ENCODE measurements at regions not wholly inside any gene's neighbourhood (a gene's known extent, or its start where the extent isn't known, plus 50 kb on each side); places are given as distances from the start of the nearest gene placed in this dataset.

- Mint-ChIP-seq H3K4me3 (no peak overlapping the region), H3K36me3 (no peaks in the 10 kb centered on the region), H3K9me3 (peaks cover 4 to 9% of the 10 kb centered on the region in 2 donors), H3K27me3 (ENCODE audit: low read depth in 2 of 2) (no peaks in the 10 kb centered on the region), H3K4me1 (no peaks in the 10 kb centered on the region), H3K27ac (no peak overlapping the region)
- Histone ChIP-seq H3K27me3 (ENCODE audit: control insufficient read depth, insufficient read depth, low read length) (no peaks in the 10 kb centered on the region), H3K9me3 (ENCODE audit: control insufficient read depth, insufficient read depth, low read length) (peaks cover 14% of the 10 kb centered on the region), H3K4me1 (ENCODE audit: control insufficient read depth, insufficient read depth, low read length) (no peaks in the 10 kb centered on the region), H3K27ac (ENCODE audit: low read length) (no peak overlapping the region), H3K36me3 (ENCODE audit: control insufficient read depth, insufficient read depth, low read length) (no peaks in the 10 kb centered on the region), H3K4me3 (ENCODE audit: low read length) (no peak overlapping the region)
- WGBS (ENCODE audit: insufficient coverage): 80% methylated on average over 6 of the region's 7 CpGs
- DNase-seq (no peak), ATAC-seq (no peak)
- intact Hi-C loops (cut with micrococcal nuclease): no loop called here
- no peak for TF ChIP-seq CTCF (IDR thresholded peaks at IDR 0.05)
These were observed 421.3 kb upstream of the FZD8 start for GRCh38 chr10:36063396-36063795.

- H3K9me3 Mint-ChIP-seq: peaks cover 0 to 7% of the 10 kb centered on the region in 2 donors
- no peaks in the 10 kb centered on the region for H3K27me3 Mint-ChIP-seq (ENCODE audit: low read depth in 2 of 2)
- WGBS (ENCODE audit: insufficient coverage): 78% methylated on average over 4 of the region's 4 CpGs
These were observed 415.6 kb upstream of the FZD8 start for GRCh38 chr10:36057731-36058130.

GRCh38 chr10:36057180-36057579 lies 415.1 kb upstream of the FZD8 start:
- H3K27ac Mint-ChIP-seq: no peak overlapping the region
- H3K27me3 ChIP-seq (ENCODE audit: control insufficient read depth, insufficient read depth, low read length): no peaks in the 10 kb centered on the region
- no peaks in the 10 kb centered on the region for H3K36me3 Mint-ChIP-seq
- DNase-seq (no peak), ATAC-seq (no peak)
- H3K4me1 ChIP-seq (ENCODE audit: control insufficient read depth, insufficient read depth, low read length): no peaks in the 10 kb centered on the region
- no peaks in the 10 kb centered on the region for H3K9me3 ChIP-seq (ENCODE audit: control insufficient read depth, insufficient read depth, low read length)
- no peaks in the 10 kb centered on the region for H3K36me3 ChIP-seq (ENCODE audit: control insufficient read depth, insufficient read depth, low read length)
- peaks cover 0 to 7% of the 10 kb centered on the region in 2 donors for H3K9me3 Mint-ChIP-seq
- no peak overlapping the region for H3K27ac ChIP-seq (ENCODE audit: low read length)
- 80% methylated on average over 4 of the region's 4 CpGs for WGBS (ENCODE audit: insufficient coverage)
- H3K4me1 Mint-ChIP-seq: no peaks in the 10 kb centered on the region
- no peaks in the 10 kb centered on the region for H3K27me3 Mint-ChIP-seq (ENCODE audit: low read depth in 2 of 2)
- intact Hi-C loops (cut with micrococcal nuclease): no loop called here
- H3K4me3 ChIP-seq (ENCODE audit: low read length): no peak overlapping the region
- no peak overlapping the region for H3K4me3 Mint-ChIP-seq
- no peak for TF ChIP-seq CTCF (IDR thresholded peaks at IDR 0.05)

More at GRCh38 chr10:36057731-36058130, 415.6 kb upstream of the FZD8 start:
- no peak for TF ChIP-seq CTCF (IDR thresholded peaks at IDR 0.05)
- Mint-ChIP-seq H3K4me1 (no peaks in the 10 kb centered on the region), H3K36me3 (no peaks in the 10 kb centered on the region), H3K27ac (no peak overlapping the region), H3K4me3 (no peak overlapping the region)
- H3K4me3 ChIP-seq (ENCODE audit: low read length): no peak overlapping the region
- ATAC-seq (no peak), DNase-seq (no peak)
- intact Hi-C loops (cut with micrococcal nuclease): no loop called here
- no peaks in the 10 kb centered on the region for H3K9me3 ChIP-seq (ENCODE audit: control insufficient read depth, insufficient read depth, low read length)
- H3K4me1 ChIP-seq (ENCODE audit: control insufficient read depth, insufficient read depth, low read length): no peaks in the 10 kb centered on the region
- no peaks in the 10 kb centered on the region for H3K27me3 ChIP-seq (ENCODE audit: control insufficient read depth, insufficient read depth, low read length)
- H3K36me3 ChIP-seq (ENCODE audit: control insufficient read depth, insufficient read depth, low read length): no peaks in the 10 kb centered on the region
- H3K27ac ChIP-seq (ENCODE audit: low read length): no peak overlapping the region

- no peaks in the 10 kb centered on the region for H3K27me3 ChIP-seq (ENCODE audit: control insufficient read depth, insufficient read depth, low read length)
- no peak overlapping the region for H3K4me3 ChIP-seq (ENCODE audit: low read length)
- Mint-ChIP-seq H3K4me1 (no peaks in the 10 kb centered on the region), H3K27ac (no peak overlapping the region), H3K9me3 (peaks cover 3% of the 10 kb centered on the region in 2 donors), H3K4me3 (no peak overlapping the region), H3K36me3 (no peaks in the 10 kb centered on the region), H3K27me3 (ENCODE audit: low read depth in 2 of 2) (no peaks in the 10 kb centered on the region)
- TF ChIP-seq CTCF (IDR thresholded peaks at IDR 0.05): no peak
- H3K9me3 ChIP-seq (ENCODE audit: control insufficient read depth, insufficient read depth, low read length): no peaks in the 10 kb centered on the region
- no peaks in the 10 kb centered on the region for H3K36me3 ChIP-seq (ENCODE audit: control insufficient read depth, insufficient read depth, low read length)
- no peak overlapping the region for H3K27ac ChIP-seq (ENCODE audit: low read length)
- 96% methylated on average over 4 of the region's 4 CpGs for WGBS (ENCODE audit: insufficient coverage)
- DNase-seq: no peak
- no peak for ATAC-seq
- intact Hi-C loops (cut with micrococcal nuclease): no loop called here
- no peaks in the 10 kb centered on the region for H3K4me1 ChIP-seq (ENCODE audit: control insufficient read depth, insufficient read depth, low read length)
These were observed 411.7 kb upstream of the FZD8 start for GRCh38 chr10:36053775-36054174.

All from natural killer cell (primary cell).